Body of pancreas (tissue), 4 donors: ENCODE measurements at regions not wholly inside any gene's neighbourhood (a gene's known extent, or its start where the extent isn't known, plus 50 kb on each side); places are given as distances from the start of the nearest gene placed in this dataset.

Source experiments
- CTCF ChIP-seq, 7 experiments: fragments of 450-650 bp in 4 of 7; fragments of 200-600 bp in 3 of 7; sonication (generic) in 3 of 7; IDR thresholded peaks; one replicate each; pipeline ENCODE4 v1.5.1; 2016 to 2019; ENCODE audit warnings: antibody characterized with exemption in 7 of 7
- POLR2A ChIP-seq, 3 donors: fragments of 450-650 bp; IDR thresholded peaks; one replicate each; pipeline ENCODE4 v1.6.1; 2016; ENCODE audit warnings: antibody characterized with exemption in 3 of 3, mild to moderate bottlenecking in 2 of 3

DNA sequence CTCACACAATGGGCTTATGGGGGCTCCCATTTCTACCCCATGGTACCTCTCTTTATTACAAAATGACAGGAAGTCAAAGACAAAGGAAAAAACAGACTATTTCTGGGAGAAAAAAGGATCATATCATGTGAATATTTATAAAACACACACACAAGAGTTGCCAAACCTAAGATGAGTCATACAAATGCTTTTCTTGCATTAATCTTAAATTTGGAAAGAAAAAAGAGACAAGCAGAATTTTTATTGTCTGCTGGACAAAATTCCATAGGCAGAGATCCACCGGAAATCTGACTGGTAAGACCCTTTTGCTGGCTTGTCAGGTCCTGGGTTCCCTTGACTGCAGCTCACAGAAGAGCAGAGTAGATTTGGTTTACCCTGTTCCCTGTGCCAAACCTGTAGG is 1732.3 kb upstream of the PIK3C3 start:
- no peak for TF ChIP-seq CTCF (IDR thresholded peaks at IDR 0.05)
- TF ChIP-seq POLR2A (IDR thresholded peaks at IDR 0.05), result no peak
